PC-3 (cell line): ENCODE measurements at regions not wholly inside any gene's neighbourhood (a gene's known extent, or its start where the extent isn't known, plus 50 kb on each side); places are given as distances from the start of the nearest gene placed in this dataset.

Experiments used
- ATAC-seq: fragments of 200-7000 bp; cut with Tn5 transposase; 2 replicates; pipeline ENCODE4 v1.9.1; 2020; ENCODE audit warnings: mild to moderate bottlenecking, moderate library complexity
- BruUV-seq: library from RNA; stranded (reverse); fragments of 400-500 nt; replicated peaks from 2 replicates; lab custom pipeline; 2021; lab: Mats Ljungman, UMichigan
- CTCF ChIA-PET: fragments of 300-600 bp; sonication (Branson Sonifier 250); formaldehyde crosslinking; loops from one replicate; lab custom pipeline; 2022; ENCODE audit warnings: antibody characterized with exemption; lab: Charles Lee
- POLR2A ChIA-PET: fragments of 300-600 bp; sonication (Branson Sonifier 250); formaldehyde crosslinking; loops from one replicate; lab custom pipeline; 2022; ENCODE audit warnings: antibody characterized with exemption; ENCODE audit not compliant: unreplicated experiment; lab: Charles Lee
- DNase-seq: peaks from one replicate; pipeline ENCODE4 v3.0.0-alpha.2; 2015
- H2AFZ ChIP-seq: fragments of 300-600 bp; sonication (generic); 2 replicates; pipeline ENCODE4 v1.6.0; 2016; ENCODE audit warnings: antibody characterized with exemption, low read length
- H3F3A ChIP-seq: fragments of 300-600 bp; sonication (generic); one replicate; pipeline ENCODE4 v1.6.0; 2017; ENCODE audit warnings: antibody characterized with exemption, low read length, control low read depth, mild to moderate bottlenecking; ENCODE audit not compliant: unreplicated experiment
- H3K27ac ChIP-seq: fragments of 300-600 bp; sonication (generic); 2 replicates; pipeline ENCODE4 v1.5.1; 2016; ENCODE audit warnings: mild to moderate bottlenecking, low read length
- H3K27me3 ChIP-seq: fragments of 300-600 bp; sonication (generic); 2 replicates; pipeline ENCODE4 v1.6.1; 2016; ENCODE audit warnings: low read length, mixed read lengths
- H3K36me3 ChIP-seq: fragments of 300-600 bp; sonication (generic); 2 replicates; pipeline ENCODE4 v1.6.1; 2016; ENCODE audit warnings: low read depth, mixed run types, low read length, mixed read lengths
- H3K4me1 ChIP-seq: fragments of 300-600 bp; sonication (generic); 2 replicates; pipeline ENCODE4 v1.5.1; 2016; ENCODE audit warnings: low read length; ENCODE audit not compliant: insufficient read depth
- H3K4me2 ChIP-seq: fragments of 300-600 bp; sonication (generic); 2 replicates; pipeline ENCODE4 v1.6.0; 2016; ENCODE audit warnings: low read length
- H3K4me3 ChIP-seq: fragments of 300-600 bp; sonication (generic); 2 replicates; pipeline ENCODE4 v1.5.1; 2016; ENCODE audit warnings: mild to moderate bottlenecking, low read length, mixed read lengths
- H3K79me2 ChIP-seq: fragments of 300-600 bp; sonication (generic); 2 replicates; pipeline ENCODE4 v1.6.1; 2017; ENCODE audit warnings: low read length, mixed read lengths
- H3K9ac ChIP-seq: fragments of 300-600 bp; sonication (generic); 2 replicates; pipeline ENCODE4 v1.6.0; 2016; ENCODE audit warnings: mild to moderate bottlenecking, low read length
- H3K9me2 ChIP-seq: fragments of 300-600 bp; sonication (generic); replicated peaks from 2 replicates; pipeline ENCODE4 v1.6.1; 2016; ENCODE audit warnings: mixed run types, low read length, mixed read lengths
- H3K9me3 ChIP-seq: fragments of 300-600 bp; sonication (generic); 2 replicates; pipeline ENCODE4 v1.6.1; 2016; ENCODE audit warnings: low read length, mixed read lengths
- H4K20me1 ChIP-seq: fragments of 300-600 bp; sonication (generic); 2 replicates; pipeline ENCODE4 v1.6.1; 2016; ENCODE audit warnings: low read length, mixed read lengths
- EZH2 ChIP-seq: fragments of 300-600 bp; sonication (generic); IDR thresholded peaks from one replicate; pipeline ENCODE4 v1.6.1; 2017; ENCODE audit warnings: antibody characterized with exemption, mild to moderate bottlenecking, low read length; ENCODE audit not compliant: unreplicated experiment
- EZH2phosphoT487 ChIP-seq: fragments of 300-600 bp; sonication (generic); IDR thresholded peaks from 2 replicates; pipeline ENCODE4 v1.6.1; 2018; ENCODE audit warnings: mild to moderate bottlenecking, antibody characterized with exemption, low read length, borderline replicate concordance
- intact Hi-C: fragments of 100-400 bp; cut with micrococcal nuclease; formaldehyde crosslinking; loops from 2 replicates; pipeline ENCODE4 v1.9.0; 2023
- TF ChIP-seq, protein P1 (sequence below): fragments of 300-600 bp; sonication (generic); conservative IDR thresholded peaks from 2 replicates; pipeline ENCODE4 v1.5.1; 2017; ENCODE audit warnings: antibody characterized with exemption, low read depth, mild to moderate bottlenecking, low read length

DNA sequence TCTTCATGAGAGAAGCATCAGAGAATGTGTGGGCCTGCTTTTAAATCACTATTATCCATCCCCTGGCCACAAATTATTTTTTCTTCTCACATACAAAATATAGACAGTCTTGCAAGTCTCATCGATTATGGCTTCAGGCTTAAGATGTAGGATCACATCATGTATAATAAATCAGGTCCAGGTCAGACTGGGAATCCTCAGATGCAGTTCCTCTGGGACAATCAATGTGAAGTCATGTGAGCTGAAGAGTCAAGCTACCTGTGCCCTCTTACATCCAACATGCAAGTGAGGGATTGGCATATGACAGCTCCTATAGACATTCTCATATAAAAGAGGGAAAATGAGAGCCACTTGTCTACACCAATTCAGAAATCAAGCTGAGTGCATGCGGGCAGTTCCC is 631.8 kb downstream of the PTPRU start:
- Histone ChIP-seq H3K4me2 (no peak overlapping the region), H4K20me1 (no peaks in the 10 kb centered on the region), H3K4me3 (no peak overlapping the region), H3K9me2 (no peaks in the 10 kb centered on the region), H3K27me3 (peaks cover 32% of the 10 kb centered on the region), H2AFZ (no peak overlapping the region), H3K9me3 (0 out of 2 replicates have a peak, but pooled peaks cover 6% of the 10 kb centered on the region), H3K9ac (no peak overlapping the region), H3F3A (no peaks in the 10 kb centered on the region), H3K27ac (no peak overlapping the region), H3K36me3 (no peaks in the 10 kb centered on the region), H3K79me2 (no peaks in the 10 kb centered on the region), H3K4me1 (no peaks in the 10 kb centered on the region)
- BruUV-seq = no TSS peak
- ATAC-seq (no peak), DNase-seq (no peak)
- ChIA-PET POLR2A (no interaction called here), CTCF (no interaction called here)
- intact Hi-C loops = no loop called here
- TF ChIP-seq EZH2phosphoT487 = no peak
- TF ChIP-seq EZH2 = no peak
- TF ChIP-seq, protein P1, sequence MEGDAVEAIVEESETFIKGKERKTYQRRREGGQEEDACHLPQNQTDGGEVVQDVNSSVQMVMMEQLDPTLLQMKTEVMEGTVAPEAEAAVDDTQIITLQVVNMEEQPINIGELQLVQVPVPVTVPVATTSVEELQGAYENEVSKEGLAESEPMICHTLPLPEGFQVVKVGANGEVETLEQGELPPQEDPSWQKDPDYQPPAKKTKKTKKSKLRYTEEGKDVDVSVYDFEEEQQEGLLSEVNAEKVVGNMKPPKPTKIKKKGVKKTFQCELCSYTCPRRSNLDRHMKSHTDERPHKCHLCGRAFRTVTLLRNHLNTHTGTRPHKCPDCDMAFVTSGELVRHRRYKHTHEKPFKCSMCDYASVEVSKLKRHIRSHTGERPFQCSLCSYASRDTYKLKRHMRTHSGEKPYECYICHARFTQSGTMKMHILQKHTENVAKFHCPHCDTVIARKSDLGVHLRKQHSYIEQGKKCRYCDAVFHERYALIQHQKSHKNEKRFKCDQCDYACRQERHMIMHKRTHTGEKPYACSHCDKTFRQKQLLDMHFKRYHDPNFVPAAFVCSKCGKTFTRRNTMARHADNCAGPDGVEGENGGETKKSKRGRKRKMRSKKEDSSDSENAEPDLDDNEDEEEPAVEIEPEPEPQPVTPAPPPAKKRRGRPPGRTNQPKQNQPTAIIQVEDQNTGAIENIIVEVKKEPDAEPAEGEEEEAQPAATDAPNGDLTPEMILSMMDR = no peak

DNA sequence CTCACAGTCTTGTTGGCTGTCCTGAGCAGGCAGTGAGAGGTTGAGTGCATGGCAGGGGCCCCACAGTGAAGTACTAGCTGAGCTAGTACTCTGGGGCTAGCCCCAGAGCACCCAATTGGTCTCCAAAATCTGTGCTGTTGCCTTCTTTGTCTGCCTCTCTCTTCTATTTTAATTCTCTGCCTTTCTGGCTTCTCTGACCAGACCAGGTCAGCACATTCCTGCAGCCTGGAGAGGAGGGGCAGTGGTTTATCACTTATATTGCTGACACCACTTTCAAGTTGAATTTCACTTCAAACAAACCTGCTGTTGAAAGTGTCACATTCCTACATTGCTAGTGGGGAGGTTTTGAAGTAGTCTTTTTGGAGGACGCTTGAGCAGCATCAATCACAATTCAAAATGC is 628.7 kb downstream of the PTPRU start:
- H3K4me3 ChIP-seq = no peak overlapping the region
- no peaks in the 10 kb centered on the region for H3K4me1 ChIP-seq
- 0 out of 2 replicates have a peak, but pooled peaks cover 6% of the 10 kb centered on the region for H3K9me3 ChIP-seq
- H3K79me2 ChIP-seq = no peaks in the 10 kb centered on the region
- TF ChIP-seq, protein P1 = no peak
- TF ChIP-seq EZH2phosphoT487 (no peak), EZH2 (no peak)
- no peaks in the 10 kb centered on the region for H4K20me1 ChIP-seq
- no peak for ATAC-seq
- no peak overlapping the region for H3K9ac ChIP-seq
- POLR2A ChIA-PET = no interaction called here
- no peak overlapping the region for H3K27ac ChIP-seq
- H3K9me2 ChIP-seq = no peaks in the 10 kb centered on the region
- H3F3A ChIP-seq = no peaks in the 10 kb centered on the region
- H3K36me3 ChIP-seq = no peaks in the 10 kb centered on the region
- no peak for DNase-seq
- no peak overlapping the region for H3K4me2 ChIP-seq
- intact Hi-C loops = no loop called here
- no TSS peak for BruUV-seq
- H2AFZ ChIP-seq = no peak overlapping the region
- peaks cover 26% of the 10 kb centered on the region for H3K27me3 ChIP-seq
- CTCF ChIA-PET = no interaction called here

DNA sequence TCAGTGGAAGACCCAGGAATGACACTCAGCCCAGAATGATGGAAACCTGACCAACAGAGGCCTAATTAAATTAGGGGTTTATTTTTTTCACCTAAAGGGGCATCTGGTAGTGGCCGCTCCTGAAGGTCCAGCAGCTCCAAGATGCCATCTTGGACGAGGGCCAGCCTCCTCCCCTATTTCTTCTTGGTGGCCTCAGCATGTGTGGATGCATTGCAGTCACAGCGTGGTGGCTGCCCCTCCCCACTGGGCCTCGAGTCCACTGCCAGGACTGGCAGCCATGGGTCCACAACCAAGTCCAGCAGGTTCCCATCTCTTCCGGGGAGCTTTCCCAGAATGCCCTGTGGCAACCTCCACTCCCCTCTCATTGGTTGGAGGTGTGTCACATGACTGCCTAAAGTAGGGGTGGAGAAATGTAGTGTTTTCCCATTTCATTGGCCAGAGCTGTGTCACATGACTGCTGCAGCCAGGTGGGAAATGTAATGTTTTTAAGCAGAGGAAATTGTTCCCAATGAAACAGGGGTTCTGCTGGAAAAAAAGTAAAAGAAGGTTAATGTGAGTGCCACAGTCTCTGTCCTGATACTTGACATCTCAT is 628.2 kb downstream of the PTPRU start:
- POLR2A ChIA-PET = no interaction called here
- intact Hi-C loops = no loop called here
- DNase-seq = no peak
- Histone ChIP-seq H4K20me1 (no peaks in the 10 kb centered on the region), H3K36me3 (no peaks in the 10 kb centered on the region), H3K27me3 (peaks cover 26% of the 10 kb centered on the region), H3K4me1 (no peaks in the 10 kb centered on the region), H3K4me2 (no peak overlapping the region), H3K9me2 (no peaks in the 10 kb centered on the region), H3K9ac (no peak overlapping the region), H3K27ac (no peak overlapping the region), H3K4me3 (no peak overlapping the region), H3K9me3 (0 out of 2 replicates have a peak, but pooled peaks cover 3% of the 10 kb centered on the region), H3K79me2 (no peaks in the 10 kb centered on the region), H2AFZ (no peak overlapping the region), H3F3A (no peaks in the 10 kb centered on the region)
- no TSS peak for BruUV-seq
- ATAC-seq = no peak
- CTCF ChIA-PET = no interaction called here
- TF ChIP-seq, protein P1 = no peak
- no peak for TF ChIP-seq EZH2phosphoT487
- TF ChIP-seq EZH2 = no peak
